GM12878 (cell line): ENCODE measurements at regions not wholly inside any gene's neighbourhood (a gene's known extent, or its start where the extent isn't known, plus 50 kb on each side); places are given as distances from the start of the nearest gene placed in this dataset. TPM values are rescaled to one million over a fixed set of nuclear protein-coding genes. Genes with fewer than 3 reads are reported as not detected.

Experiments used
- ATAC-seq: fragments of 200-7000 bp; cut with Tn5 transposase; 3 replicates; pipeline ENCODE4 v1.9.1; 2020; ENCODE audit warnings: mild to moderate bottlenecking, moderate library complexity
- BruUV-seq: library from RNA; stranded (reverse); fragments of 400-500 nt; replicated peaks from 2 replicates; lab custom pipeline; 2021; lab: Mats Ljungman, UMichigan
- CTCF ChIA-PET: fragments of 300-600 bp; sonication (Branson Sonifier 250); formaldehyde crosslinking; extraction: SDS; loops from one replicate; lab custom pipeline; 2021; ENCODE audit warnings: inconsistent platforms; lab: Yijun Ruan, JAX
- POLR2A ChIA-PET: fragments of 350-600 bp; formaldehyde crosslinking; extraction: SDS; loops from one replicate; lab custom pipeline; 2021; ENCODE audit warnings: inconsistent platforms; lab: Charles Lee
- RAD21 ChIA-PET: fragments of 300-600 bp; sonication (Branson Sonifier 250); formaldehyde crosslinking; loops from one replicate; lab custom pipeline; 2023; ENCODE audit warnings: antibody characterized with exemption; ENCODE audit not compliant: unreplicated experiment; lab: Charles Lee
- SMC1A ChIA-PET: fragments of 300-600 bp; sonication (Branson Sonifier 250); formaldehyde crosslinking; loops from one replicate; lab custom pipeline; 2023; ENCODE audit not compliant: unreplicated experiment, uncharacterized antibody; lab: Charles Lee
- DNase-seq: peaks from one replicate; pipeline ENCODE4 v3.0.0-alpha.2; 2011; ENCODE audit warnings: low read depth, low spot score
- FAIRE-seq: peaks from 3 replicates; lab custom pipeline; 2011; peaks lifted over from hg19 to GRCh38; lab: Jason Lieb, UNC
- H2AFZ ChIP-seq: 2 replicates; pipeline ENCODE4 v1.6.0; 2011; ENCODE audit warnings: low read depth, low read length, control low read depth; ENCODE audit not compliant: control insufficient read depth
- H3K27ac ChIP-seq: 2 replicates; pipeline ENCODE4 v1.5.1; 2011; ENCODE audit warnings: control low read depth; ENCODE audit not compliant: control insufficient read depth, insufficient read depth
- H3K27me3 ChIP-seq, 2 experiments: replicated peaks in 1 of 2; 2 replicates each; pipeline versions ENCODE4 v1.6.0 to v1.6.1; 2011; ENCODE audit warnings: low read length in 1 of 2; ENCODE audit not compliant: control insufficient read depth in 2 of 2, insufficient read depth in 2 of 2
- H3K36me3 ChIP-seq, 2 experiments: 2 replicates each; pipeline ENCODE4 v1.5.1; 2011; ENCODE audit warnings: low read length in 1 of 2; ENCODE audit not compliant: control insufficient read depth in 2 of 2, insufficient read depth in 2 of 2
- H3K4me1 ChIP-seq: 2 replicates; pipeline ENCODE4 v1.6.1; 2011; ENCODE audit warnings: mild to moderate bottlenecking, low read length, moderate library complexity, mixed read lengths; ENCODE audit not compliant: control insufficient read depth, insufficient read depth
- H3K4me2 ChIP-seq: 2 replicates; pipeline ENCODE4 v1.6.0; 2011; ENCODE audit warnings: control low read depth; ENCODE audit not compliant: control insufficient read depth, insufficient read depth
- H3K4me3 ChIP-seq: fragments of 200-600 bp; sonication (generic); 2 replicates; pipeline ENCODE4 v1.5.1; 2016
- H3K79me2 ChIP-seq: 2 replicates; pipeline ENCODE4 v1.6.0; 2011; ENCODE audit warnings: low read length; ENCODE audit not compliant: control insufficient read depth, insufficient read depth
- H3K9ac ChIP-seq: 2 replicates; pipeline ENCODE4 v1.8.0; 2011; ENCODE audit warnings: low read length, control low read depth, mixed read lengths; ENCODE audit not compliant: control insufficient read depth, insufficient read depth
- H3K9me3 ChIP-seq: replicated peaks from 3 replicates; pipeline ENCODE4 v1.5.1; 2011; ENCODE audit warnings: mild to moderate bottlenecking, low read length; ENCODE audit not compliant: control insufficient read depth, insufficient read depth
- H4K20me1 ChIP-seq: 2 replicates; pipeline ENCODE4 v1.6.0; 2011; ENCODE audit not compliant: control insufficient read depth, insufficient read depth
- LARP7 ChIP-seq: fragments of 450-650 bp; IDR thresholded peaks from 2 replicates; pipeline ENCODE4 v1.6.1; 2017; ENCODE audit warnings: mild to moderate bottlenecking
- MYB ChIP-seq: fragments of 150-350 bp; IDR thresholded peaks from 2 replicates; pipeline ENCODE4 v1.6.1; 2014; ENCODE audit warnings: mild to moderate bottlenecking, low read depth, low read length, borderline replicate concordance
- SMARCA5 ChIP-seq: fragments of 450-650 bp; IDR thresholded peaks from 2 replicates; pipeline ENCODE4 v1.6.1; 2017; ENCODE audit warnings: mild to moderate bottlenecking
- SUPT20H ChIP-seq: IDR thresholded peaks from 2 replicates; pipeline ENCODE4 v1.6.1; 2011; ENCODE audit warnings: low read depth, mild to moderate bottlenecking, low read length, moderate library complexity, borderline replicate concordance; ENCODE audit not compliant: control insufficient read depth
- WGBS: methylation state at CpG from one replicate; pipeline ENCODE4 v1.1.6; 2016; ENCODE audit warnings: low lambda C conversion rate; ENCODE audit not compliant: insufficient replicate concordance, insufficient coverage; ENCODE audit errors: missing lambda C conversion rate; 5-methylcytosine and 5-hydroxymethylcytosine counted together
- in situ Hi-C: fragments of 300-500 bp; cut with MboI; formaldehyde crosslinking; loops from 9 replicates; pipeline ENCODE4 v1.14.3; 2018; ENCODE audit warnings: mixed read lengths
- intact Hi-C: fragments of 100-400 bp; cut with micrococcal nuclease; formaldehyde crosslinking; loops from one replicate; pipeline ENCODE4 v1.14.2; 2022; ENCODE audit not compliant: unreplicated experiment
- small RNA-seq: library from RNA; depleted of rRNA; stranded (forward); fragments of <200 nt; gene quantifications from one replicate; pipeline ENCODE3, GENCODE V24; 2014
- TF ChIP-seq, protein P1 (sequence below): IDR thresholded peaks from 2 replicates; pipeline ENCODE4 v1.6.1; 2012; ENCODE audit warnings: low read length, inconsistent platforms

DNA sequence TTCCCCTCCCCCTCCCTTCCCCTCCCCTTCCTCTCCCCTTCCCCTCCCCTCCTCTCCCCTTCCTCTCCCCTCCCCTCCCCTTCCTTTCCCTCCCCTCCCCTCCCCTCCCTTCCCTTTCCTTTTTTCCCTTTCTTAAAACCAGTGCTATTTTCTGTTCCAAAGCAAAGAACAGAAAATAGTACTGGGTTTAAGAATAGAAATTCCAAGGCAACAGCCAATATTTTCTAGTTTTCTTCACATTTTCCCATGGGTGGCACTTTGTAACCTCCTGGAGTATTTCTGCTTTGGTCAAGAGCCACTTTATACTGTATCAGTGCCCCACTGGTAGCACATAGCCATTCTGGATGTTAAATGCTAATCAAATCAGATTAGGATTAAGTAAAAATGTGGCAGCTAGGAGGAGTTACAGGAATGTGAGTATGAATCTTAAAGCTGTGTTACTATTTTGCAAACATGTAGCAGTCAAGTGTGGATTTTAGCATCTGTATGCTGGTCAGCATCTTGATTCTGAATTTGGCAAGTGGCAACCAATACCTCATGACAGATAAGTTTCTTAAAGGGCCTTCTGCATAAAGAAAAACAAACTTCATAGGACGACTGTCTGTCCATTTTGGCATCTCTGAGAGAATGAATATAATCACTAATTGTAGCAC, 126.4 kb downstream of the CEP57L1 start:
- in situ Hi-C loops, result no loop called here

More for the DNA sequence above, 126.4 kb downstream of the CEP57L1 start:
- no peaks in the 10 kb centered on the region for H3K36me3 ChIP-seq
- H3K27me3 ChIP-seq, result no peaks in the 10 kb centered on the region; a peak in 3 of 4 replicates
- H4K20me1 ChIP-seq, result no peaks in the 10 kb centered on the region
- TF ChIP-seq SUPT20H (no peak), LARP7 (no peak), MYB (no peak), SMARCA5 (no peak)
- TF ChIP-seq, protein P1, sequence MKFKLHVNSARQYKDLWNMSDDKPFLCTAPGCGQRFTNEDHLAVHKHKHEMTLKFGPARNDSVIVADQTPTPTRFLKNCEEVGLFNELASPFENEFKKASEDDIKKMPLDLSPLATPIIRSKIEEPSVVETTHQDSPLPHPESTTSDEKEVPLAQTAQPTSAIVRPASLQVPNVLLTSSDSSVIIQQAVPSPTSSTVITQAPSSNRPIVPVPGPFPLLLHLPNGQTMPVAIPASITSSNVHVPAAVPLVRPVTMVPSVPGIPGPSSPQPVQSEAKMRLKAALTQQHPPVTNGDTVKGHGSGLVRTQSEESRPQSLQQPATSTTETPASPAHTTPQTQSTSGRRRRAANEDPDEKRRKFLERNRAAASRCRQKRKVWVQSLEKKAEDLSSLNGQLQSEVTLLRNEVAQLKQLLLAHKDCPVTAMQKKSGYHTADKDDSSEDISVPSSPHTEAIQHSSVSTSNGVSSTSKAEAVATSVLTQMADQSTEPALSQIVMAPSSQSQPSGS, result no peak
- H2AFZ ChIP-seq, result no peak overlapping the region
- H3K4me3 ChIP-seq, result no peak overlapping the region
- no peak for DNase-seq
- H3K9ac ChIP-seq, result no peak overlapping the region
- intact Hi-C loops, result no loop called here
- H3K4me2 ChIP-seq, result no peak overlapping the region
- 0% methylated on average over 1 of the region's 1 CpG for WGBS
- no peaks in the 10 kb centered on the region for H3K4me1 ChIP-seq
- POLR2A ChIA-PET, result no interaction called here
- CTCF ChIA-PET, result no interaction called here
- RAD21 ChIA-PET, result no interaction called here
- no peak for ATAC-seq
- no peak overlapping the region for H3K27ac ChIP-seq
- BruUV-seq, result no TSS peak
- H3K79me2 ChIP-seq, result no peaks in the 10 kb centered on the region
- SMC1A ChIA-PET, result interaction anchor here (0.6 kb wide), 1 partner anchor 149 kb away, joined by 3 read pairs; no protein-coding TSS in a partner anchor
- no peaks in the 10 kb centered on the region for H3K9me3 ChIP-seq
- no peak for FAIRE-seq

Small RNA genes lying in the stretch of these regions (small RNA-seq; reads per million reads assigned to genes)
- gene AL359711.1 (not detected), gene RNY3P11 (not detected)
